Testis (tissue), 2 donors: ENCODE measurements at regions not wholly inside any gene's neighbourhood (a gene's known extent, or its start where the extent isn't known, plus 50 kb on each side); places are given as distances from the start of the nearest gene placed in this dataset.

Source experiments
- POLR2A ChIP-seq: fragments of 450-650 bp; IDR thresholded peaks from one replicate; pipeline ENCODE4 v1.6.1; 2017; ENCODE audit warnings: antibody characterized with exemption, mild to moderate bottlenecking, moderate library complexity
- TF ChIP-seq, protein P1 (sequence below), 3 experiments: fragments of 450-650 bp in 2 of 3; fragments of 200-600 bp in 1 of 3; sonication (generic) in 1 of 3; IDR thresholded peaks; one replicate each; pipeline ENCODE4 v1.5.1; 2016 to 2019; ENCODE audit warnings: antibody characterized with exemption in 3 of 3, mild to moderate bottlenecking in 2 of 3, moderate library complexity in 1 of 3

DNA sequence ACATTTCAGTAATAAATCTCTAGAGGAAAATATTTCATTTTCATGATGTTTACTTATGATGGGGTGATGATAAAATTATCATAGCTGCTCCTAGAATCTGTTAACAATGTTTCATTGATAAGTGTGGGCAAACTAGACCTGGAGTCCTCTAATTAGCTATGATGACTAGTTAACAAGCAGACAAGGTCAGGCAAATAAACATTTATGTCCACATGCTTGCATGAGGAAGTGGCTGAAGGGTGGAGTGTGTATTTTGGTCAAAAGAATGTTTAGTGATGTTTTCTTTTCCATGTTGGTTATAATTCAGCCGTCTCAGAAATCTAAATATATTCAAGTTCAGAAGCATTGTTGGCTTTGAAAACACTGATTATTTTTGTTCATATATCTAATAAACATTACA lies 99.9 kb upstream of the FN1 start:
- TF ChIP-seq, protein P1, sequence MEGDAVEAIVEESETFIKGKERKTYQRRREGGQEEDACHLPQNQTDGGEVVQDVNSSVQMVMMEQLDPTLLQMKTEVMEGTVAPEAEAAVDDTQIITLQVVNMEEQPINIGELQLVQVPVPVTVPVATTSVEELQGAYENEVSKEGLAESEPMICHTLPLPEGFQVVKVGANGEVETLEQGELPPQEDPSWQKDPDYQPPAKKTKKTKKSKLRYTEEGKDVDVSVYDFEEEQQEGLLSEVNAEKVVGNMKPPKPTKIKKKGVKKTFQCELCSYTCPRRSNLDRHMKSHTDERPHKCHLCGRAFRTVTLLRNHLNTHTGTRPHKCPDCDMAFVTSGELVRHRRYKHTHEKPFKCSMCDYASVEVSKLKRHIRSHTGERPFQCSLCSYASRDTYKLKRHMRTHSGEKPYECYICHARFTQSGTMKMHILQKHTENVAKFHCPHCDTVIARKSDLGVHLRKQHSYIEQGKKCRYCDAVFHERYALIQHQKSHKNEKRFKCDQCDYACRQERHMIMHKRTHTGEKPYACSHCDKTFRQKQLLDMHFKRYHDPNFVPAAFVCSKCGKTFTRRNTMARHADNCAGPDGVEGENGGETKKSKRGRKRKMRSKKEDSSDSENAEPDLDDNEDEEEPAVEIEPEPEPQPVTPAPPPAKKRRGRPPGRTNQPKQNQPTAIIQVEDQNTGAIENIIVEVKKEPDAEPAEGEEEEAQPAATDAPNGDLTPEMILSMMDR (IDR thresholded peaks at IDR 0.05), result no peak
- TF ChIP-seq POLR2A, result no peak
